Osteocyte (in vitro differentiated cells): ENCODE measurements at regions not wholly inside any gene's neighbourhood (a gene's known extent, or its start where the extent isn't known, plus 50 kb on each side); places are given as distances from the start of the nearest gene placed in this dataset.

Source experiments
- DNase-seq: peaks from one replicate; pipeline ENCODE4 v3.0.0; 2021; ENCODE audit warnings: mixed read lengths; ENCODE audit not compliant: unreplicated experiment; ENCODE audit errors: extremely low spot score
- H3K27ac Mint-ChIP-seq: one replicate; pipeline ENCODE4 v1.8.0; 2021; ENCODE audit warnings: mild to moderate bottlenecking, mixed read lengths; ENCODE audit not compliant: unreplicated experiment
- H3K27me3 Mint-ChIP-seq: one replicate; pipeline ENCODE4 v1.8.0; 2021; ENCODE audit warnings: mixed read lengths; ENCODE audit not compliant: unreplicated experiment
- H3K36me3 Mint-ChIP-seq: one replicate; pipeline ENCODE4 v1.8.0; 2021; ENCODE audit warnings: mixed read lengths; ENCODE audit not compliant: unreplicated experiment
- H3K4me1 Mint-ChIP-seq: one replicate; pipeline ENCODE4 v1.8.0; 2021; ENCODE audit warnings: mixed read lengths; ENCODE audit not compliant: unreplicated experiment
- H3K4me3 Mint-ChIP-seq: one replicate; pipeline ENCODE4 v1.8.0; 2021; ENCODE audit warnings: mild to moderate bottlenecking, moderate library complexity, mixed read lengths; ENCODE audit not compliant: unreplicated experiment
- H3K9me3 Mint-ChIP-seq: one replicate; pipeline ENCODE4 v1.8.0; 2021; ENCODE audit warnings: mixed read lengths; ENCODE audit not compliant: unreplicated experiment
- CTCF ChIP-seq: fragments of 200-600 bp; sonication (generic); IDR thresholded peaks from 2 replicates; pipeline ENCODE4 v1.5.0; 2021; ENCODE audit warnings: antibody characterized with exemption, mild to moderate bottlenecking, moderate library complexity

GRCh38 chr5:173670791-173671120 lies 54.3 kb upstream of the BOD1 start:
- no peak for TF ChIP-seq CTCF
- no peak overlapping the region for H3K27ac Mint-ChIP-seq
- no peak for DNase-seq
- H3K36me3 Mint-ChIP-seq: no peaks in the 10 kb centered on the region
- peaks cover 29% of the 10 kb centered on the region for H3K27me3 Mint-ChIP-seq
- no peak overlapping the region for H3K4me3 Mint-ChIP-seq
- H3K9me3 Mint-ChIP-seq: peaks cover 9% of the 10 kb centered on the region
- H3K4me1 Mint-ChIP-seq: peaks cover 7% of the 10 kb centered on the region

GRCh38 chr5:173671121-173671949 lies 54.9 kb upstream of the BOD1 start:
- peaks cover 29% of the 10 kb centered on the region for H3K27me3 Mint-ChIP-seq
- H3K36me3 Mint-ChIP-seq: no peaks in the 10 kb centered on the region
- no peak overlapping the region for H3K27ac Mint-ChIP-seq
- no peak for DNase-seq
- peaks cover 7% of the 10 kb centered on the region for H3K4me1 Mint-ChIP-seq
- H3K9me3 Mint-ChIP-seq: peaks cover 9% of the 10 kb centered on the region
- no peak overlapping the region for H3K4me3 Mint-ChIP-seq
- TF ChIP-seq CTCF: no peak

- no peak overlapping the region for H3K4me3 Mint-ChIP-seq
- H3K4me1 Mint-ChIP-seq: peaks cover 7% of the 10 kb centered on the region
- peaks cover 12% of the 10 kb centered on the region for H3K9me3 Mint-ChIP-seq
- peaks cover 35% of the 10 kb centered on the region for H3K27me3 Mint-ChIP-seq
- no peaks in the 10 kb centered on the region for H3K36me3 Mint-ChIP-seq
- no peak for TF ChIP-seq CTCF
- no peak overlapping the region for H3K27ac Mint-ChIP-seq
- no peak for DNase-seq
Measured at GRCh38 chr5:173672166-173672565, 55.7 kb upstream of the BOD1 start.

- H3K9me3 Mint-ChIP-seq: peaks cover 12% of the 10 kb centered on the region
- no peak for TF ChIP-seq CTCF
- H3K27me3 Mint-ChIP-seq: peaks cover 35% of the 10 kb centered on the region
- no peak overlapping the region for H3K4me3 Mint-ChIP-seq
- H3K27ac Mint-ChIP-seq: no peak overlapping the region
- DNase-seq: no peak
- H3K36me3 Mint-ChIP-seq: no peaks in the 10 kb centered on the region
- peaks cover 7% of the 10 kb centered on the region for H3K4me1 Mint-ChIP-seq
Measured at GRCh38 chr5:173672891-173673290, 56.4 kb upstream of the BOD1 start.

- Mint-ChIP-seq H3K4me3 (no peak overlapping the region), H3K36me3 (no peaks in the 10 kb centered on the region), H3K9me3 (peaks cover 12% of the 10 kb centered on the region), H3K27me3 (peaks cover 35% of the 10 kb centered on the region), H3K4me1 (peaks cover 7% of the 10 kb centered on the region), H3K27ac (no peak overlapping the region)
- no peak for TF ChIP-seq CTCF
- no peak for DNase-seq
Measured at GRCh38 chr5:173673295-173674101, 57.0 kb upstream of the BOD1 start.
